Upper lobe of left lung (tissue), 6 donors: ENCODE measurements at regions not wholly inside any gene's neighbourhood (a gene's known extent, or its start where the extent isn't known, plus 50 kb on each side); places are given as distances from the start of the nearest gene placed in this dataset.

Source experiments
- ATAC-seq, 2 donors: fragments of 200-7000 bp; cut with Tn5 transposase; one replicate each; pipeline ENCODE4 v1.9.1; 2022; ENCODE audit warnings: mild to moderate bottlenecking in 2 of 2, moderate library complexity in 2 of 2; ENCODE audit not compliant: low FRiP score in 2 of 2
- DNase-seq, 2 donors: peaks; one replicate each; pipeline ENCODE4 v3.0.0-alpha.2; 2019 to 2020
- H3K27ac ChIP-seq, 4 donors: fragments of 200-600 bp; sonication (generic); one replicate each; pipeline ENCODE4 v1.5.1; 2016 to 2019
- H3K27me3 ChIP-seq, 4 donors: fragments of 200-600 bp; sonication (generic); one replicate each; pipeline ENCODE4 v1.5.1; 2017 to 2019
- H3K36me3 ChIP-seq, 4 donors: fragments of 200-600 bp; sonication (generic); one replicate each; pipeline ENCODE4 v1.5.1; 2016 to 2019
- H3K4me1 ChIP-seq, 4 donors: fragments of 200-600 bp; sonication (generic); one replicate each; pipeline ENCODE4 v1.5.1; 2018 to 2019
- H3K4me3 ChIP-seq, 4 donors: fragments of 200-600 bp; sonication (generic); one replicate each; pipeline ENCODE4 v1.5.1; 2017 to 2019; ENCODE audit warnings: mild to moderate bottlenecking in 2 of 4, moderate library complexity in 1 of 4
- H3K9me3 ChIP-seq, 4 donors: fragments of 200-600 bp; sonication (generic); one replicate each; pipeline ENCODE4 v1.5.1; 2018 to 2019
- CTCF ChIP-seq, 6 experiments: fragments of 450-650 bp in 4 of 6; fragments of 200-600 bp in 2 of 6; sonication (generic) in 2 of 6; IDR thresholded peaks; one replicate each; pipeline ENCODE4 v1.5.1; 2016 to 2019; ENCODE audit warnings: antibody characterized with exemption in 6 of 6
- EP300 ChIP-seq, 4 donors: sonication (generic); formaldehyde crosslinking; IDR thresholded peaks; one replicate each; pipeline ENCODE4 v1.5.1; 2017; ENCODE audit warnings: antibody characterized with exemption in 4 of 4, control low read depth in 2 of 4
- POLR2A ChIP-seq, 4 donors: fragments of 450-650 bp; IDR thresholded peaks; one replicate each; pipeline ENCODE4 v1.5.1; 2016 to 2017; ENCODE audit warnings: antibody characterized with exemption in 4 of 4, mild to moderate bottlenecking in 2 of 4
- POLR2AphosphoS5 ChIP-seq, 2 donors: sonication (generic); formaldehyde crosslinking; IDR thresholded peaks; one replicate each; pipeline ENCODE4 v1.5.1; 2017; ENCODE audit warnings: antibody characterized with exemption in 2 of 2
- WGBS, 2 donors: methylation state at CpG; one replicate each; pipeline ENCODE4 v1.1.5; 2017 to 2018; 5-methylcytosine and 5-hydroxymethylcytosine counted together
- donor health status: DM: no; HTN: no; CAD: no; lungs with moderate emphysema.
- donor health status: DM: no; HTN: yes; CAD: no; lungs with severe emphysema.

DNA sequence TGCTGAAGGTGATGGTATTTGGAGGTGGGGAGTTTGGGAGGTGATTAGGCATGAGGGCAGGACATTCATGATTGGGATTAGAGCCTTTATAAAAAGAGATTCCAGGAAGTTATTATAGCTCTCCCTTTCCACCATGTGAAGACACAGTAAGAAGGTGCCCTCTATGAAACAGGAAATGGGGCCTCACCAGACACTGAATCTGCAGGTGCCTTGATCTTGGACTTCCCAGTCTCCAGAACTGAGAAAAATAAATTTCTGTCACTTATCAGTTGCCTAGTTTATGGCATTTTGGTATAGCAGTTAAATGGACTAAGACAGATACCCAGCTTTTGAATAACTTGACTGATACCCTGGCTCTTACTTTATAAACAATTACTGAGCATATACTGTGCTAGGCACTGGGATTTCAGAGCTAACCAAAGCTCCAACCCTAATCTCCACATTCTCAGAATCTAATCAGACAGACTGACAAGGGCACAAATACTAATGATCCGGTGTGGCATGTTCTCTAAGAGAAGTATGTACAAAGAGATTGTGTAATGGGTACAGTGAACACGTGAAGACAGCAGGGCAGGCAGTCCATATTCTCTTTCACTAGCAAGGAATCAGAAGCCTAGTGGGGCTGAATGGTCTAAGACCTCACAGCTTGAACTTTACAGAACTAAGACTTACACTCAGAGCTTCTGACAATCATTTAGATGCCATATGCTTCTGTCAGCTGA lies 343.1 kb downstream of the WDR72 start:
- Histone ChIP-seq H3K4me3 (no peak overlapping the region), H3K27ac (no peak overlapping the region), H3K4me1 (no peaks in the 10 kb centered on the region), H3K27me3 (no peaks in the 10 kb centered on the region), H3K36me3 (no peaks in the 10 kb centered on the region), H3K9me3 (no peaks in the 10 kb centered on the region)
- ATAC-seq (no peak), DNase-seq (no peak)
- TF ChIP-seq EP300 (IDR thresholded peaks at IDR 0.05) = no peak
- no peak for TF ChIP-seq POLR2A (IDR thresholded peaks at IDR 0.05)
- no peak for TF ChIP-seq POLR2AphosphoS5 (IDR thresholded peaks at IDR 0.05)
- no peak for TF ChIP-seq CTCF (IDR thresholded peaks at IDR 0.05)
- WGBS, 2 donors = 70 to 75% methylated on average over 2 of the region's 2 CpGs

DNA sequence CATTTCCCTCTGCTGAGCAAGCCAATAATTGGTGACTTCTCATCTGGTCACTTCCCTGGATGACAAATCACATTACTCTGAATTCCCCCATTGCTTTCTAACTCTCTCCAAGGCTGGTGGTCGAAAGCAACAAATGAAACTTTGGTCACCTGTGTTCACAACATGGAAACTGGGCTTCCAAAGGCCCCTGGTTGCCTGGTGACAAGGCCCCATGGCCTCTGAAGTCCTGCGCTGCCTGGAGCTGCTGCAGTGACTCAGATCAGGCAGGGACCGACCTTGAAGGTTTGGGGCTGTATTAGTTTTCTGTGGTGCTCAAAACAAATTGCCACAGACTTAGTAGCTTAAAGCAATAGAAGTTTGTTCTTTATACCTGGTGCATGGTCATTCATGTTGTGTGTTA lies 345.3 kb downstream of the WDR72 start:
- Histone ChIP-seq H3K9me3 (no peaks in the 10 kb centered on the region), H3K27me3 (no peaks in the 10 kb centered on the region), H3K36me3 (no peaks in the 10 kb centered on the region), H3K4me1 (no peaks in the 10 kb centered on the region), H3K4me3 (no peak overlapping the region), H3K27ac (no peak overlapping the region)
- ATAC-seq (no peak), DNase-seq (no peak)
- TF ChIP-seq POLR2A (IDR thresholded peaks at IDR 0.05) = no peak
- 88 to 92% methylated on average over 3 of the region's 3 CpGs for WGBS, 2 donors

GRCh38 chr15:53412542-53412941 lies 346.9 kb downstream of the WDR72 start:
- no peak overlapping the region for H3K4me3 ChIP-seq
- H3K9me3 ChIP-seq = no peaks in the 10 kb centered on the region
- no peaks in the 10 kb centered on the region for H3K27me3 ChIP-seq
- no peak overlapping the region for H3K27ac ChIP-seq
- DNase-seq (no peak), ATAC-seq (no peak)
- H3K4me1 ChIP-seq = no peaks in the 10 kb centered on the region
- 89 to 94% methylated on average over 3 of the region's 3 CpGs for WGBS, 2 donors
- H3K36me3 ChIP-seq = no peaks in the 10 kb centered on the region
- TF ChIP-seq POLR2AphosphoS5 (IDR thresholded peaks at IDR 0.05) = no peak
- TF ChIP-seq CTCF (IDR thresholded peaks at IDR 0.05) = no peak
- TF ChIP-seq POLR2A (IDR thresholded peaks at IDR 0.05) = no peak
- no peak for TF ChIP-seq EP300 (IDR thresholded peaks at IDR 0.05)

DNA sequence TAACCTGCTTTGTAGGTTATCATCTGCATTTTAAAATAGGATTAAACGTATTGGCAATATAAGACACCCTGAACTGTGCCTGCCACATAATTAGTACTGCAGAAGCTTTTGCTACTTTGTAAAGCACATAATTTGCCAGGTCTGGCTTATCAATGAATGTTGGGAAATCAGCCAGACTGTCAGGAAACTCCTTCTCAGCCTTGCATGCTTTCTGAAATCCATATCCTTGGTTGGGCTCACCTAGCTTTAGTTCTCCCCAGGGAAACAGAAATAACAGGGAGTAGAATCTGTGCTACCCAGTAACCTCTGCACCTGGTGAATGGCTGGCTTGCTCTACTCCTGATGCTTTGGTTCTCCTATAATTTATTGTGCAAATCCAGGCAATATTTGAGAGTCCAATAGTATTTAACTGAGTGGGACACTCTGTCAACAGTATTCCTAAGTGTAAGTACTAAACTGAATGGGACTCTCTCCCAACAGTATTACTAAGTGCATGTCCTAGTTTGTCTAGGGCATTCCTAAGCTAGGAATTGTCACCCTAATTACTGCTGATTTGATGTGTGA lies 354.5 kb downstream of the WDR72 start:
- TF ChIP-seq CTCF (IDR thresholded peaks at IDR 0.05) (no peak), EP300 (IDR thresholded peaks at IDR 0.05) (no peak), POLR2A (IDR thresholded peaks at IDR 0.05) (no peak), POLR2AphosphoS5 (IDR thresholded peaks at IDR 0.05) (no peak)
- Histone ChIP-seq H3K9me3 (no peaks in the 10 kb centered on the region), H3K27me3 (no peaks in the 10 kb centered on the region), H3K27ac (no peak overlapping the region), H3K36me3 (no peaks in the 10 kb centered on the region), H3K4me3 (no peak overlapping the region), H3K4me1 (no peaks in the 10 kb centered on the region)
- DNase-seq = no peak
- ATAC-seq = no peak
- WGBS, 2 donors = 61 to 67% methylated on average over 1 of the region's 1 CpG

GRCh38 chr15:53401503-53401902 lies 358.0 kb downstream of the WDR72 start:
- Histone ChIP-seq H3K27me3 (no peaks in the 10 kb centered on the region), H3K4me3 (no peak overlapping the region), H3K36me3 (no peaks in the 10 kb centered on the region), H3K27ac (no peak overlapping the region), H3K4me1 (no peaks in the 10 kb centered on the region), H3K9me3 (no peaks in the 10 kb centered on the region)
- TF ChIP-seq POLR2A (IDR thresholded peaks at IDR 0.05) (no peak), CTCF (IDR thresholded peaks at IDR 0.05) (no peak), EP300 (IDR thresholded peaks at IDR 0.05) (no peak), POLR2AphosphoS5 (IDR thresholded peaks at IDR 0.05) (no peak)
- ATAC-seq = no peak
- DNase-seq = no peak
- 97 to 100% methylated on average over 2 of the region's 2 CpGs for WGBS, 2 donors
